ENCODE measurements at regions not wholly inside any gene's neighbourhood (a gene's known extent, or its start where the extent isn't known, plus 50 kb on each side); places are given as distances from the start of the nearest gene placed in this dataset.

- TF ChIP-seq EZH2phosphoT487 (IDR thresholded peaks at IDR 0.05; ENCODE audit: borderline replicate concordance, low read length) (no peak), CTCF (IDR thresholded peaks at IDR 0.05; ENCODE audit: low read depth, low read length, poor library complexity, severe bottlenecking) (no peak)
Measured at GRCh38 chr5:23763170-23763569, 255.8 kb downstream of the PRDM9 start.
